HepG2 (cell line): ENCODE measurements at regions not wholly inside any gene's neighbourhood (a gene's known extent, or its start where the extent isn't known, plus 50 kb on each side); places are given as distances from the start of the nearest gene placed in this dataset.
A peak's percentile ranks its signal among the peaks of the same experiment; 100 is the strongest.

Source experiments
- ATAC-seq: fragments of 200-7000 bp; cut with Tn5 transposase; 3 replicates; pipeline ENCODE4 v1.9.1; 2020; ENCODE audit warnings: mild to moderate bottlenecking, moderate library complexity
- BruUV-seq: library from RNA; stranded (reverse); fragments of 400-500 nt; replicated peaks from 2 replicates; lab custom pipeline; 2021; lab: Mats Ljungman, UMichigan
- CTCF ChIA-PET: fragments of 300-600 bp; formaldehyde crosslinking; extraction: SDS; loops from one replicate; lab custom pipeline; 2021; ENCODE audit warnings: low total read pairs, inconsistent platforms, low intra/inter-chr PET ratio; lab: Yijun Ruan, JAX
- POLR2A ChIA-PET: fragments of 350-600 bp; sonication (Branson Sonifier 250); formaldehyde crosslinking; loops from one replicate; lab custom pipeline; 2020; ENCODE audit warnings: antibody characterized with exemption, inconsistent platforms; lab: Yijun Ruan, JAX
- DNase-seq: peaks from one replicate; pipeline ENCODE4 v3.0.0-alpha.2; 2015; ENCODE audit warnings: low spot score
- FAIRE-seq: peaks from 3 replicates; lab custom pipeline; 2011; peaks lifted over from hg19 to GRCh38; lab: Jason Lieb, UNC
- H2AFZ ChIP-seq: one replicate; pipeline ENCODE4 v1.6.1; 2011; ENCODE audit warnings: low read length, inconsistent platforms
- H3K27ac ChIP-seq: fragments of 300-600 bp; 3 replicates; pipeline ENCODE4 v1.8.0; 2011; ENCODE audit warnings: mixed run types, mild to moderate bottlenecking, mixed read lengths, low read length, inconsistent platforms; ENCODE audit not compliant: insufficient read depth; ENCODE audit errors: extremely low read length
- H3K27me3 ChIP-seq, 2 experiments: fragments of 200-600 bp in 1 of 2; 2 replicates in 1 of 2; 3 replicates in 1 of 2; pipeline versions ENCODE4 v1.6.0 to v1.8.0; 2011; ENCODE audit warnings: low read length in 2 of 2, mild to moderate bottlenecking in 2 of 2, moderate library complexity in 2 of 2, inconsistent platforms in 1 of 2; ENCODE audit not compliant: insufficient read depth in 2 of 2, control insufficient read depth in 1 of 2
- H3K36me3 ChIP-seq, 2 experiments: fragments of 200-600 bp in 1 of 2; replicated peaks in 1 of 2; 2 replicates in 1 of 2; 3 replicates in 1 of 2; pipeline versions ENCODE4 v1.5.1 to v1.8.0; 2011; ENCODE audit warnings: low read length in 2 of 2, inconsistent platforms in 1 of 2; ENCODE audit not compliant: insufficient read depth in 2 of 2, control insufficient read depth in 1 of 2
- H3K4me1 ChIP-seq: 2 replicates; pipeline ENCODE4 v1.5.1; 2012; ENCODE audit warnings: low read length, inconsistent platforms; ENCODE audit not compliant: insufficient read depth
- H3K4me2 ChIP-seq: 2 replicates; pipeline ENCODE4 v1.6.0; 2011; ENCODE audit warnings: low read depth, low read length, inconsistent platforms
- H3K4me3 ChIP-seq, 3 experiments: fragments of 200-600 bp in 1 of 3; sonication (generic), shearing (Covaris generic) in 1 of 3; replicated peaks in 1 of 3; 2 replicates each; pipeline ENCODE4 v1.5.1; 2011 to 2016; ENCODE audit warnings: low read length in 3 of 3, inconsistent platforms in 2 of 3, low read depth in 2 of 3, mild to moderate bottlenecking in 2 of 3, control low read depth in 1 of 3, mixed read lengths in 1 of 3; ENCODE audit not compliant: insufficient read depth in 1 of 3
- H3K79me2 ChIP-seq: one replicate; pipeline ENCODE4 v1.6.1; 2011; ENCODE audit warnings: low read length, inconsistent platforms; ENCODE audit not compliant: insufficient read depth
- H3K9ac ChIP-seq: 2 replicates; pipeline ENCODE4 v1.6.0; 2011; ENCODE audit warnings: mild to moderate bottlenecking, low read depth, low read length, inconsistent platforms; ENCODE audit not compliant: insufficient read depth
- H3K9me3 ChIP-seq: 2 replicates; pipeline ENCODE4 v1.5.1; 2012; ENCODE audit warnings: mild to moderate bottlenecking, low read length
- H4K20me1 ChIP-seq: 2 replicates; pipeline ENCODE4 v1.6.0; 2011; ENCODE audit warnings: inconsistent platforms, mild to moderate bottlenecking, low read length, moderate library complexity; ENCODE audit not compliant: insufficient read depth
- ARNTL ChIP-seq: sonication (generic); formaldehyde crosslinking; IDR thresholded peaks from 2 replicates; pipeline ENCODE4 v1.4.0; 2020; ENCODE audit warnings: mild to moderate bottlenecking, missing genetic modification reagents
- CBX5 ChIP-seq: sonication (generic); formaldehyde crosslinking; IDR thresholded peaks from 2 replicates; pipeline ENCODE4 v1.4.0; 2020; ENCODE audit warnings: missing genetic modification reagents, borderline replicate concordance
- E2F2 ChIP-seq: sonication (generic); formaldehyde crosslinking; IDR thresholded peaks from 2 replicates; pipeline ENCODE4 v1.4.0; 2020; ENCODE audit warnings: missing genetic modification reagents, borderline replicate concordance
- ETV6 ChIP-seq: sonication (generic); formaldehyde crosslinking; conservative IDR thresholded peaks from 2 replicates; pipeline ENCODE4 v1.4.0; 2020; ENCODE audit warnings: missing genetic modification reagents
- FOSL1 ChIP-seq: sonication (generic); formaldehyde crosslinking; IDR thresholded peaks from 2 replicates; pipeline ENCODE4 v1.9.0; 2021; ENCODE audit warnings: missing genetic modification reagents, borderline replicate concordance
- GFI1 ChIP-seq: sonication (generic); formaldehyde crosslinking; IDR thresholded peaks from 2 replicates; pipeline ENCODE4 v1.5.0; 2020; ENCODE audit warnings: missing genetic modification reagents, mild to moderate bottlenecking, borderline replicate concordance
- HNRNPLL ChIP-seq: fragments of 200-400 bp; formaldehyde crosslinking; IDR thresholded peaks from 2 replicates; pipeline ENCODE4 v1.6.1; 2017; ENCODE audit warnings: mild to moderate bottlenecking, low read depth, low read length; ENCODE audit not compliant: poor library complexity, severe bottlenecking
- MAFK ChIP-seq, 2 experiments: IDR thresholded peaks in 1 of 2; conservative IDR thresholded peaks in 1 of 2; 2 replicates each; pipeline ENCODE4 v1.6.1; 2011; ENCODE audit warnings: improper control_type of control experiment in 2 of 2, low read length in 2 of 2
- MIER2 ChIP-seq: IDR thresholded peaks from 2 replicates; pipeline ENCODE4 v1.6.1; 2016; ENCODE audit warnings: missing biosample characterization, missing genetic modification reagents
- MXD4 ChIP-seq: IDR thresholded peaks from 2 replicates; pipeline ENCODE4 v1.6.1; 2016; ENCODE audit warnings: mild to moderate bottlenecking, missing biosample characterization, missing genetic modification reagents
- RARG ChIP-seq: sonication (generic); formaldehyde crosslinking; IDR thresholded peaks from 2 replicates; pipeline ENCODE4 v1.4.0; 2020; ENCODE audit warnings: low read depth, mild to moderate bottlenecking, missing genetic modification reagents
- RFX1 ChIP-seq: fragments of 450-650 bp; IDR thresholded peaks from 2 replicates; pipeline ENCODE4 v1.6.1; 2017
- SRF ChIP-seq: IDR thresholded peaks from 2 replicates; pipeline ENCODE4 v1.6.1; 2011; ENCODE audit warnings: mild to moderate bottlenecking, low read depth, low read length, moderate library complexity
- SRSF9 ChIP-seq: fragments of 200-400 bp; formaldehyde crosslinking; IDR thresholded peaks from 2 replicates; pipeline ENCODE4 v1.6.1; 2018; ENCODE audit warnings: borderline replicate concordance, mild to moderate bottlenecking, low read depth, low read length; ENCODE audit not compliant: insufficient read depth, poor library complexity, severe bottlenecking
- SSRP1 ChIP-seq: IDR thresholded peaks from 2 replicates; pipeline ENCODE4 v1.6.1; 2016; ENCODE audit warnings: control low read depth
- TBX3 ChIP-seq: fragments of 450-650 bp; IDR thresholded peaks from 2 replicates; pipeline ENCODE4 v1.6.1; 2017; ENCODE audit warnings: antibody characterized with exemption, mild to moderate bottlenecking, inconsistent platforms, borderline replicate concordance
- XRCC5 ChIP-seq: fragments of 200-400 bp; formaldehyde crosslinking; optimal IDR thresholded peaks from 2 replicates; pipeline ENCODE3; 2017; ENCODE audit warnings: mild to moderate bottlenecking, low read length
- YEATS2 ChIP-seq: sonication (generic); formaldehyde crosslinking; IDR thresholded peaks from 2 replicates; pipeline ENCODE4 v1.4.0; 2020; ENCODE audit warnings: missing genetic modification reagents, borderline replicate concordance
- ZBTB3 ChIP-seq: sonication (generic); formaldehyde crosslinking; IDR thresholded peaks from 2 replicates; pipeline ENCODE4 v1.4.0; 2020; ENCODE audit warnings: low read depth, mild to moderate bottlenecking, moderate library complexity, missing genetic modification reagents, borderline replicate concordance
- ZNF3 ChIP-seq: IDR thresholded peaks from 2 replicates; pipeline ENCODE4 v1.7.0; 2017; ENCODE audit warnings: inconsistent platforms
- ZNF572 ChIP-seq: sonication (generic); formaldehyde crosslinking; IDR thresholded peaks from 2 replicates; pipeline ENCODE4 v1.5.1; 2020; ENCODE audit warnings: mild to moderate bottlenecking, missing genetic modification reagents
- ZNF687 ChIP-seq: sonication (generic); formaldehyde crosslinking; IDR thresholded peaks from 2 replicates; pipeline ENCODE4 v1.5.1; 2020; ENCODE audit warnings: mild to moderate bottlenecking, missing genetic modification reagents, moderate library complexity
- ZSCAN29 ChIP-seq: sonication (generic); formaldehyde crosslinking; conservative IDR thresholded peaks from 2 replicates; pipeline ENCODE4 v1.4.0; 2020; ENCODE audit warnings: mild to moderate bottlenecking, missing genetic modification reagents
- WGBS: methylation state at CpG from one replicate; pipeline ENCODE4 v1.1.6; 2017; ENCODE audit warnings: low lambda C conversion rate; 5-methylcytosine and 5-hydroxymethylcytosine counted together
- in situ Hi-C: cut with HindIII; loops from 2 replicates; pipeline ENCODE4 v1.10.0; 2017; ENCODE audit warnings: low pct_unique_long_range_greater_than_20kb; ENCODE audit not compliant: extremely low pct_ligation_motif_present
- intact Hi-C: fragments of 100-400 bp; cut with micrococcal nuclease; formaldehyde crosslinking; loops from one replicate; pipeline ENCODE4 v1.10.0; 2022; ENCODE audit not compliant: unreplicated experiment

GRCh38 chr6:106731843-106732160 lies 102.4 kb downstream of the QRSL1 start:
- Histone ChIP-seq H3K79me2 (no peaks in the 10 kb centered on the region), H3K27me3 (no peaks in the 10 kb centered on the region), H3K4me2 (peak overlapping the region; percentile 81), H3K4me1 (peaks cover 75% of the 10 kb centered on the region), H3K9me3 (peaks cover 11% of the 10 kb centered on the region), H4K20me1 (no peaks in the 10 kb centered on the region), H3K9ac (peak overlapping the region; percentile 41), H3K4me3 (peak overlapping the region in 1 of 3 experiments; percentile 33; a peak in 2 of 6 replicates), H3K27ac (peak overlapping the region; percentile 92), H3K36me3 (no peaks in the 10 kb centered on the region), H2AFZ (peak overlapping the region; percentile 37)
- no TSS peak for BruUV-seq
- ATAC-seq (no peak), FAIRE-seq (no peak), DNase-seq (no peak)
- POLR2A ChIA-PET, result interaction anchor here (1.2 to 2.0 kb wide), 3 partner anchors 11 to 29 kb away, joined by 5 to 8 read pairs (median 6); no protein-coding TSS in a partner anchor
- CTCF ChIA-PET, result no interaction called here
- intact Hi-C loops (loop anchor here (1.0 kb wide), 2 partner anchors 11 to 55 kb away; no protein-coding TSS in a partner anchor), in situ Hi-C loops (no loop called here)
- WGBS, result 100% methylated on average over 1 of the region's 1 CpG
- TF ChIP-seq ZSCAN29 (CRISPR knock-in tag), result no peak
- no peak for TF ChIP-seq ETV6
- TF ChIP-seq MIER2 (CRISPR knock-in tag), result no peak
- TF ChIP-seq ZNF572, result 0 out of 2 replicates have a peak, but pooled peaks have one; percentile 63
- TF ChIP-seq RARG (CRISPR knock-in tag), result peak; percentile 36; the same call in 1 of the 2 replicates
- no peak for TF ChIP-seq TBX3
- no peak for TF ChIP-seq ARNTL (CRISPR knock-in tag)
- TF ChIP-seq SRF, result no peak
- no peak for TF ChIP-seq SSRP1 (CRISPR knock-in tag)
- TF ChIP-seq ZBTB3 (CRISPR knock-in tag), result no peak
- TF ChIP-seq CBX5 (CRISPR knock-in tag), result no peak
- TF ChIP-seq ZNF3, result no peak
- peak; percentile 7; the same call in 1 of the 2 replicates for TF ChIP-seq GFI1 (CRISPR knock-in tag)
- no peak for TF ChIP-seq MAFK (conservative IDR thresholded peaks at IDR 0.05 in 1 of 2, IDR thresholded peaks at IDR 0.05 in 1 of 2; ENCODE audit: low read length in 2 of 2)
- TF ChIP-seq ZNF687 (CRISPR knock-in tag), result no peak; the same call in 1 of the 2 replicates
- TF ChIP-seq RFX1, result no peak
- no peak for TF ChIP-seq XRCC5
- TF ChIP-seq MXD4 (CRISPR knock-in tag), result 0 out of 2 replicates have a peak, but pooled peaks have one; percentile 8
- TF ChIP-seq YEATS2 (CRISPR knock-in tag), result no peak
- TF ChIP-seq E2F2, result no peak
- TF ChIP-seq HNRNPLL, result no peak
- no peak for TF ChIP-seq SRSF9
- TF ChIP-seq FOSL1 (CRISPR knock-in tag), result no peak
